ENCODE measurements at regions not wholly inside any gene's neighbourhood (a gene's known extent, or its start where the extent isn't known, plus 50 kb on each side); places are given as distances from the start of the nearest gene placed in this dataset.

DNA sequence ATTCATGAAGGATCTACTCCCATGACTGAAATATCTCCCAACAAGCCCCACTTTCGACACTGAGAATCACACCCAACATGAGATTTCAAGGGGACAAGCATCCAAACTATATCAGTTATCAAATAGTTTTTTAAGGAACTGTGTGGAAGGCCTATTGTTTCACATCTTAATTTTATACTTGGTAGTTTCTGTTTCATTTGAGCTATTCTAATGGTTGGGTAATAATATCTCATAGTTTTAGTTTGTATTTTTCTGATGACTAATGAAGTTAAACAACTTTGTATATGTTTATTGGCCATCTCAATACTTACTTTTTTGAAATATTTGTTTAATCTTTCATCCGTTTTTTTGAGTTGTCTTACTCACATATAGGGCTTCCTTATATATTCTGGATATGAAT, 135.0 kb downstream of the SCG2 start:
- DNase-seq (no peak), ATAC-seq (no peak)
- H3K36me3 ChIP-seq (ENCODE audit: control insufficient read depth, insufficient read depth, low read length): no peaks in the 10 kb centered on the region
- no peaks in the 10 kb centered on the region for H3K9me3 ChIP-seq (ENCODE audit: control insufficient read depth, insufficient read depth, low read length)
- Mint-ChIP-seq H3K36me3 (no peaks in the 10 kb centered on the region), H3K27ac (no peak overlapping the region), H3K27me3 (ENCODE audit: low read depth in 2 of 2) (peaks cover 0 to 7% of the 10 kb centered on the region in 2 donors), H3K4me1 (no peaks in the 10 kb centered on the region), H3K9me3 (peaks cover 2% of the 10 kb centered on the region in 2 donors), H3K4me3 (no peak overlapping the region)
- no peak overlapping the region for H3K4me3 ChIP-seq (ENCODE audit: low read length)
- H3K4me1 ChIP-seq (ENCODE audit: control insufficient read depth, insufficient read depth, low read length): no peaks in the 10 kb centered on the region
- TF ChIP-seq, protein P1, sequence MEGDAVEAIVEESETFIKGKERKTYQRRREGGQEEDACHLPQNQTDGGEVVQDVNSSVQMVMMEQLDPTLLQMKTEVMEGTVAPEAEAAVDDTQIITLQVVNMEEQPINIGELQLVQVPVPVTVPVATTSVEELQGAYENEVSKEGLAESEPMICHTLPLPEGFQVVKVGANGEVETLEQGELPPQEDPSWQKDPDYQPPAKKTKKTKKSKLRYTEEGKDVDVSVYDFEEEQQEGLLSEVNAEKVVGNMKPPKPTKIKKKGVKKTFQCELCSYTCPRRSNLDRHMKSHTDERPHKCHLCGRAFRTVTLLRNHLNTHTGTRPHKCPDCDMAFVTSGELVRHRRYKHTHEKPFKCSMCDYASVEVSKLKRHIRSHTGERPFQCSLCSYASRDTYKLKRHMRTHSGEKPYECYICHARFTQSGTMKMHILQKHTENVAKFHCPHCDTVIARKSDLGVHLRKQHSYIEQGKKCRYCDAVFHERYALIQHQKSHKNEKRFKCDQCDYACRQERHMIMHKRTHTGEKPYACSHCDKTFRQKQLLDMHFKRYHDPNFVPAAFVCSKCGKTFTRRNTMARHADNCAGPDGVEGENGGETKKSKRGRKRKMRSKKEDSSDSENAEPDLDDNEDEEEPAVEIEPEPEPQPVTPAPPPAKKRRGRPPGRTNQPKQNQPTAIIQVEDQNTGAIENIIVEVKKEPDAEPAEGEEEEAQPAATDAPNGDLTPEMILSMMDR (IDR thresholded peaks at IDR 0.05): no peak
- intact Hi-C loops (cut with micrococcal nuclease): no loop called here
- WGBS (ENCODE audit: insufficient coverage): 88% methylated on average over 1 of the region's 2 CpGs
- no peak overlapping the region for H3K27ac ChIP-seq (ENCODE audit: low read length)
- H3K27me3 ChIP-seq (ENCODE audit: control insufficient read depth, insufficient read depth, low read length): no peaks in the 10 kb centered on the region

GRCh38 chr2:223469270-223470046, 132.7 kb downstream of the SCG2 start:
- H3K27ac Mint-ChIP-seq: no peak overlapping the region
- H3K9me3 Mint-ChIP-seq: peaks cover 0 to 6% of the 10 kb centered on the region in 2 donors
- H3K27me3 Mint-ChIP-seq (ENCODE audit: low read depth in 2 of 2): peaks cover 0 to 4% of the 10 kb centered on the region in 2 donors
- no peaks in the 10 kb centered on the region for H3K9me3 ChIP-seq (ENCODE audit: control insufficient read depth, insufficient read depth, low read length)
- intact Hi-C loops (cut with micrococcal nuclease): no loop called here
- no peaks in the 10 kb centered on the region for H3K36me3 ChIP-seq (ENCODE audit: control insufficient read depth, insufficient read depth, low read length)
- TF ChIP-seq, protein P1 (IDR thresholded peaks at IDR 0.05): no peak
- DNase-seq: no peak
- no peak overlapping the region for H3K4me3 Mint-ChIP-seq
- H3K27ac ChIP-seq (ENCODE audit: low read length): no peak overlapping the region
- H3K4me3 ChIP-seq (ENCODE audit: low read length): no peak overlapping the region
- no peaks in the 10 kb centered on the region for H3K27me3 ChIP-seq (ENCODE audit: control insufficient read depth, insufficient read depth, low read length)
- WGBS (ENCODE audit: insufficient coverage): 67% methylated on average over 5 of the region's 6 CpGs
- ATAC-seq: no peak
- no peaks in the 10 kb centered on the region for H3K4me1 ChIP-seq (ENCODE audit: control insufficient read depth, insufficient read depth, low read length)
- H3K36me3 Mint-ChIP-seq: no peaks in the 10 kb centered on the region
- no peaks in the 10 kb centered on the region for H3K4me1 Mint-ChIP-seq

DNA sequence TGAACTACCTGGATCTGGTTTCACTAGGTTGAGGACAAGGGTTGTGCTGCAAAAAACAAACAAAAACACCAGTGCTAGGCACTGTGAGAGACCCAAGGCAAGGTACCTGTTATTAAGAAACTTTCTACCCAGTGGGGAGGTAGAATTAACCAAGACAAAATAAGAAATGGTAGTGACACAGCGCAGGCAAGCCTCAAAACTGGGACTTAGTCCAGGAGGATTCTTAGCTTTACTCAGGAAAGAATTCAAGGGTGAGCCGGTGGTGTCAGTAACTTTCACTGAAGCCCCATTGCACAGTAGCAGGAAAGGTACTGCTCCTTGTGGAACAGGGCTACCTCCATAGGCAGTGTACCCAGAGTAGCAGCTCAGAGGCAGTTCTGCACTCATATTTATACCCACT, 131.6 kb downstream of the SCG2 start:
- TF ChIP-seq, protein P1 (IDR thresholded peaks at IDR 0.05): no peak
- H3K4me1 Mint-ChIP-seq: no peaks in the 10 kb centered on the region
- WGBS (ENCODE audit: insufficient coverage): 62% methylated on average over 2 of the region's 2 CpGs

DNA sequence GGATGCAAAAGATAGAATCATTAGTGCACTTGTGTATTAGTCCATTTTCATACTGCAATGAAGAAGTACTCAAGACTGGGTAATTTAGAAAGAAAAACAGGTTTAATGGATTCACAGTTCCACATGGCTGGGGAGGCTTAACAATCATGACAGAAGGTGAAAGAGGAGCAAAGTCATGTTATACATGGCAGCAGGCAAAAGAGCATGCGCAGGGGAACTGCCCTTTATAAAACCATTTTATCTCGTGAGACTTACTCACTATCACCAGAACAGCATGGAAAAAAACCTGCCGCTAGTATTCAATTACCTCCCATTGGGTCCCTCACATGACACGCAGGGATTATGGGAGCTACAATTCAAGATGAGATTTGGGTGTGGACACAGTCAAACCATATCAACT, 129.4 kb downstream of the SCG2 start:
- no peaks in the 10 kb centered on the region for H3K4me1 ChIP-seq (ENCODE audit: control insufficient read depth, insufficient read depth, low read length)
- Mint-ChIP-seq H3K4me1 (no peaks in the 10 kb centered on the region), H3K36me3 (no peaks in the 10 kb centered on the region), H3K27ac (no peak overlapping the region), H3K27me3 (ENCODE audit: low read depth in 2 of 2) (peaks cover 0 to 4% of the 10 kb centered on the region in 2 donors), H3K9me3 (peaks cover 4 to 6% of the 10 kb centered on the region in 2 donors), H3K4me3 (no peak overlapping the region)
- no peaks in the 10 kb centered on the region for H3K27me3 ChIP-seq (ENCODE audit: control insufficient read depth, insufficient read depth, low read length)
- H3K4me3 ChIP-seq (ENCODE audit: low read length): no peak overlapping the region
- DNase-seq (no peak), ATAC-seq (no peak)
- H3K36me3 ChIP-seq (ENCODE audit: control insufficient read depth, insufficient read depth, low read length): no peaks in the 10 kb centered on the region
- H3K27ac ChIP-seq (ENCODE audit: low read length): no peak overlapping the region
- TF ChIP-seq, protein P1 (IDR thresholded peaks at IDR 0.05): no peak
- intact Hi-C loops (cut with micrococcal nuclease): no loop called here
- H3K9me3 ChIP-seq (ENCODE audit: control insufficient read depth, insufficient read depth, low read length): no peaks in the 10 kb centered on the region
- WGBS (ENCODE audit: insufficient coverage): 81% methylated on average over 3 of the region's 4 CpGs

More for the DNA sequence above, 131.6 kb downstream of the SCG2 start:
- H3K4me3 ChIP-seq (ENCODE audit: low read length): no peak overlapping the region
- H3K27me3 ChIP-seq (ENCODE audit: control insufficient read depth, insufficient read depth, low read length): no peaks in the 10 kb centered on the region
- intact Hi-C loops (cut with micrococcal nuclease): no loop called here
- H3K9me3 ChIP-seq (ENCODE audit: control insufficient read depth, insufficient read depth, low read length): no peaks in the 10 kb centered on the region
- Mint-ChIP-seq H3K27me3 (ENCODE audit: low read depth in 2 of 2) (peaks cover 0 to 4% of the 10 kb centered on the region in 2 donors), H3K4me3 (no peak overlapping the region), H3K36me3 (no peaks in the 10 kb centered on the region), H3K27ac (no peak overlapping the region), H3K9me3 (peaks cover 0 to 6% of the 10 kb centered on the region in 2 donors)
- DNase-seq: no peak
- H3K4me1 ChIP-seq (ENCODE audit: control insufficient read depth, insufficient read depth, low read length): no peaks in the 10 kb centered on the region
- no peak overlapping the region for H3K27ac ChIP-seq (ENCODE audit: low read length)
- no peak for ATAC-seq
- H3K36me3 ChIP-seq (ENCODE audit: control insufficient read depth, insufficient read depth, low read length): no peaks in the 10 kb centered on the region
